HEK293 (cell line): ENCODE measurements at regions not wholly inside any gene's neighbourhood (a gene's known extent, or its start where the extent isn't known, plus 50 kb on each side); places are given as distances from the start of the nearest gene placed in this dataset.
A peak's percentile ranks its signal among the peaks of the same experiment; 100 is the strongest.

ENCODE experiments used
- CTCF ChIA-PET: fragments of 350-600 bp; formaldehyde crosslinking; extraction: SDS; loops from one replicate; lab custom pipeline; 2021; ENCODE audit warnings: antibody characterized with exemption; lab: Yijun Ruan, JAX
- POLR2A ChIA-PET: fragments of 300-600 bp; formaldehyde crosslinking; extraction: SDS; loops from one replicate; lab custom pipeline; 2020; ENCODE audit warnings: antibody characterized with exemption, inconsistent platforms; lab: Yijun Ruan, JAX
- H3K27ac ChIP-seq: fragments of 200-500 bp; sonication (Bioruptor generic); 2 replicates; pipeline ENCODE4 v1.5.1; 2014; ENCODE audit warnings: low read depth, low read length, control low read depth, inconsistent platforms; ENCODE audit errors: extremely low read depth
- H3K36me3 ChIP-seq, 2 experiments: fragments of 200-500 bp in 1 of 2; sonication (Bioruptor generic) in 1 of 2; 1 replicate in 1 of 2; 2 replicates in 1 of 2; pipeline ENCODE4 v1.5.1; 2014 to 2017; ENCODE audit warnings: inconsistent platforms in 2 of 2, low read length in 2 of 2; ENCODE audit not compliant: control insufficient read depth in 2 of 2, insufficient read depth in 1 of 2
- H3K4me1 ChIP-seq: fragments of 200-500 bp; sonication (Bioruptor generic); 2 replicates; pipeline ENCODE4 v1.5.1; 2014; ENCODE audit warnings: mild to moderate bottlenecking, low read length, inconsistent platforms; ENCODE audit not compliant: control insufficient read depth, insufficient read depth
- H3K4me3 ChIP-seq: 2 replicates; pipeline ENCODE4 v1.5.1; 2011; ENCODE audit warnings: low read depth, mild to moderate bottlenecking, control low read depth, low read length, moderate library complexity
- H3K9me3 ChIP-seq: fragments of 200-500 bp; sonication (Bioruptor generic); 2 replicates; pipeline ENCODE4 v1.5.1; 2014; ENCODE audit warnings: low read depth, low read length, inconsistent platforms; ENCODE audit not compliant: control insufficient read depth, insufficient read depth
- IKZF3 ChIP-seq: fragments of 450-650 bp; IDR thresholded peaks from 2 replicates; pipeline ENCODE4 v1.5.0; 2018; ENCODE audit warnings: missing biosample characterization, mild to moderate bottlenecking, missing genetic modification characterization, moderate library complexity
- SP3 ChIP-seq: fragments of 450-650 bp; formaldehyde crosslinking; IDR thresholded peaks from 2 replicates; pipeline ENCODE4 v1.5.1; 2016; ENCODE audit warnings: missing biosample characterization, missing genetic modification characterization
- SP7 ChIP-seq: fragments of 450-650 bp; formaldehyde crosslinking; IDR thresholded peaks from 2 replicates; pipeline ENCODE4 v1.5.1; 2016; ENCODE audit warnings: missing biosample characterization, missing genetic modification characterization
- WT1 ChIP-seq: fragments of 450-650 bp; formaldehyde crosslinking; IDR thresholded peaks from 2 replicates; pipeline ENCODE4 v1.5.1; 2016; ENCODE audit warnings: missing biosample characterization, missing genetic modification characterization
- ZBTB17 ChIP-seq: fragments of 450-650 bp; formaldehyde crosslinking; IDR thresholded peaks from 2 replicates; pipeline ENCODE4 v1.5.1; 2016; ENCODE audit warnings: missing biosample characterization, missing genetic modification characterization
- ZBTB20 ChIP-seq: fragments of 450-650 bp; formaldehyde crosslinking; IDR thresholded peaks from 2 replicates; pipeline ENCODE4 v1.5.1; 2016; ENCODE audit warnings: missing biosample characterization, missing genetic modification characterization
- ZBTB48 ChIP-seq: fragments of 450-650 bp; formaldehyde crosslinking; IDR thresholded peaks from 2 replicates; pipeline ENCODE4 v1.5.1; 2016; ENCODE audit warnings: missing biosample characterization, missing genetic modification characterization
- ZEB2 ChIP-seq: fragments of 450-650 bp; formaldehyde crosslinking; IDR thresholded peaks from 2 replicates; pipeline ENCODE4 v1.5.1; 2016; ENCODE audit warnings: missing biosample characterization, missing genetic modification characterization
- ZFP37 ChIP-seq: fragments of 450-650 bp; formaldehyde crosslinking; IDR thresholded peaks from 2 replicates; pipeline ENCODE4 v1.5.1; 2016; ENCODE audit warnings: missing biosample characterization, missing genetic modification characterization
- ZNF214 ChIP-seq: fragments of 450-650 bp; formaldehyde crosslinking; IDR thresholded peaks from 2 replicates; pipeline ENCODE4 v1.5.1; 2017; ENCODE audit warnings: missing biosample characterization, mild to moderate bottlenecking, missing genetic modification characterization, borderline replicate concordance
- ZNF302 ChIP-seq: fragments of 450-650 bp; formaldehyde crosslinking; IDR thresholded peaks from 2 replicates; pipeline ENCODE4 v1.5.1; 2016; ENCODE audit warnings: missing biosample characterization, missing genetic modification characterization, low read depth
- ZNF366 ChIP-seq: fragments of 450-650 bp; formaldehyde crosslinking; conservative IDR thresholded peaks from 2 replicates; pipeline ENCODE4 v1.5.1; 2016; ENCODE audit warnings: missing biosample characterization, missing genetic modification characterization
- ZNF391 ChIP-seq: fragments of 450-650 bp; formaldehyde crosslinking; IDR thresholded peaks from 2 replicates; pipeline ENCODE4 v1.5.1; 2016; ENCODE audit warnings: low read depth, missing biosample characterization, missing genetic modification characterization, borderline replicate concordance
- ZNF529 ChIP-seq: fragments of 450-650 bp; formaldehyde crosslinking; IDR thresholded peaks from 2 replicates; pipeline ENCODE4 v1.5.1; 2017; ENCODE audit warnings: missing genetic modification characterization, missing biosample characterization; ENCODE audit not compliant: insufficient replicate concordance
- ZNF600 ChIP-seq: fragments of 450-650 bp; formaldehyde crosslinking; IDR thresholded peaks from 2 replicates; pipeline ENCODE4 v1.5.1; 2016; ENCODE audit warnings: missing biosample characterization, missing genetic modification characterization
- ZNF621 ChIP-seq: fragments of 450-650 bp; formaldehyde crosslinking; IDR thresholded peaks from 2 replicates; pipeline ENCODE4 v1.5.1; 2017; ENCODE audit warnings: missing biosample characterization, missing genetic modification characterization
- ZNF629 ChIP-seq: fragments of 450-650 bp; formaldehyde crosslinking; IDR thresholded peaks from 2 replicates; pipeline ENCODE4 v1.5.1; 2017; ENCODE audit warnings: missing biosample characterization, missing genetic modification characterization
- ZNF654 ChIP-seq: fragments of 450-650 bp; formaldehyde crosslinking; IDR thresholded peaks from 2 replicates; pipeline ENCODE4 v1.5.1; 2016; ENCODE audit warnings: low read depth, missing biosample characterization, missing genetic modification characterization
- ZNF660 ChIP-seq: fragments of 450-650 bp; IDR thresholded peaks from 2 replicates; pipeline ENCODE4 v1.5.1; 2018; ENCODE audit warnings: missing biosample characterization, mild to moderate bottlenecking, missing genetic modification characterization
- ZNF701 ChIP-seq: fragments of 450-650 bp; formaldehyde crosslinking; IDR thresholded peaks from 2 replicates; pipeline ENCODE4 v1.5.1; 2016; ENCODE audit warnings: missing biosample characterization, missing genetic modification characterization
- ZSCAN16 ChIP-seq: fragments of 450-650 bp; formaldehyde crosslinking; IDR thresholded peaks from 2 replicates; pipeline ENCODE4 v1.5.1; 2016; ENCODE audit warnings: missing biosample characterization, missing genetic modification characterization
- TF ChIP-seq, protein P1 (sequence below): fragments of 450-650 bp; formaldehyde crosslinking; IDR thresholded peaks from 2 replicates; pipeline ENCODE4 v1.5.1; 2016; ENCODE audit warnings: missing biosample characterization, missing genetic modification characterization
- TF ChIP-seq, protein P2 (sequence below): fragments of 450-650 bp; formaldehyde crosslinking; conservative IDR thresholded peaks from 2 replicates; pipeline ENCODE4 v1.5.1; 2016; ENCODE audit warnings: low read depth, missing biosample characterization, missing genetic modification characterization
- TF ChIP-seq, protein P3 (sequence below): fragments of 450-650 bp; formaldehyde crosslinking; IDR thresholded peaks from 2 replicates; pipeline ENCODE4 v1.5.1; 2016; ENCODE audit warnings: missing biosample characterization, missing genetic modification characterization

DNA sequence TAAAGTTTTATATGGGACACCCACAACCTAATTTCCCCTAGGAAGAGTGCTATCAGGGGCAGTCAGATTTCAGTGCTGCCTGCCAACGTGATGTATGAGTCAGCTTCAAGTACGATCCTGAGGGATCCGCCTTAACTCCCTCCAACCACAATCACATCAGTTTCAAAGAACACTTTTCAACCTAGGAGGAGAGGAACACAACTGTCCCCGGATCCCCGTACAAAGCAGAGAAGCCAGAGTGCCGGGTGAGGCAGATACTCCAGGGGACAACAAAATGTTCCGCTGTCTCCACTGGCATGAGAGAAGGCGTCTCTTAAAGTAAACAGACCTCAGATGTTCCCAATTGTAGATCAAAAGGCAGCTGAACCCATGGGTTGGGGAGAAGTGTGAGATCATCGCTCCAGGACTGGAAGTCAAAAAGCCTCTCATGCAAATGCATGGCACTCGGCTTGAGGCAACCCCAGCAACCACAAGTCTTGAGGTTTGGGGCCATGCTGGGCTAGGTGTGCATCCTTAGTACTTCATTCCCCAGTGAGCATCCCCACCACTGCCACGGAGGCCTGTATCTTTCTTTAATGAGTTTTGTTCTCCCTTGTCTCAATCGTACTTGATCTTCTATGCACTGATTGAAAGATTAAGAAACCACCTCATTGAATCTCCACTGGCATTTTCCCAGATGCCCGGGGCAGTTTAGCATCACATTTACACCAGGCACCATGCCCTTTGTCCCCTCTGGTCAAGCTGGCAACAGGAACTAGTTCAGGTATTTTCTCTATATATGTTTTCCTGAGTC is 91.0 kb upstream of the CCBE1 start (continued):
- peak; percentile 76 for TF ChIP-seq WT1 (tag by site-specific recombination)
- TF ChIP-seq ZNF214 = no peak
- peak; percentile 33; the same call in 1 of the 2 replicates for TF ChIP-seq IKZF3 (tag by site-specific recombination)
- peak; percentile 68; the same call in 1 of the 2 replicates for TF ChIP-seq ZNF629 (tag by site-specific recombination)
- TF ChIP-seq ZNF391 (tag by site-specific recombination) = no peak
- peak; percentile 54; the same call in 1 of the 2 replicates for TF ChIP-seq ZFP37 (tag by site-specific recombination)
- 0 out of 2 replicates have a peak, but pooled peaks have one; percentile 30 for TF ChIP-seq SP7 (tag by site-specific recombination)
- TF ChIP-seq ZEB2 (tag by site-specific recombination) = 0 out of 2 replicates have a peak, but pooled peaks have one; percentile 54
- TF ChIP-seq ZNF529 (tag by site-specific recombination) = no peak
- peak; percentile 57; the same call in 1 of the 2 replicates for TF ChIP-seq ZNF600
- TF ChIP-seq ZBTB17 (tag by site-specific recombination) = peak; percentile 71
- TF ChIP-seq, protein P1, sequence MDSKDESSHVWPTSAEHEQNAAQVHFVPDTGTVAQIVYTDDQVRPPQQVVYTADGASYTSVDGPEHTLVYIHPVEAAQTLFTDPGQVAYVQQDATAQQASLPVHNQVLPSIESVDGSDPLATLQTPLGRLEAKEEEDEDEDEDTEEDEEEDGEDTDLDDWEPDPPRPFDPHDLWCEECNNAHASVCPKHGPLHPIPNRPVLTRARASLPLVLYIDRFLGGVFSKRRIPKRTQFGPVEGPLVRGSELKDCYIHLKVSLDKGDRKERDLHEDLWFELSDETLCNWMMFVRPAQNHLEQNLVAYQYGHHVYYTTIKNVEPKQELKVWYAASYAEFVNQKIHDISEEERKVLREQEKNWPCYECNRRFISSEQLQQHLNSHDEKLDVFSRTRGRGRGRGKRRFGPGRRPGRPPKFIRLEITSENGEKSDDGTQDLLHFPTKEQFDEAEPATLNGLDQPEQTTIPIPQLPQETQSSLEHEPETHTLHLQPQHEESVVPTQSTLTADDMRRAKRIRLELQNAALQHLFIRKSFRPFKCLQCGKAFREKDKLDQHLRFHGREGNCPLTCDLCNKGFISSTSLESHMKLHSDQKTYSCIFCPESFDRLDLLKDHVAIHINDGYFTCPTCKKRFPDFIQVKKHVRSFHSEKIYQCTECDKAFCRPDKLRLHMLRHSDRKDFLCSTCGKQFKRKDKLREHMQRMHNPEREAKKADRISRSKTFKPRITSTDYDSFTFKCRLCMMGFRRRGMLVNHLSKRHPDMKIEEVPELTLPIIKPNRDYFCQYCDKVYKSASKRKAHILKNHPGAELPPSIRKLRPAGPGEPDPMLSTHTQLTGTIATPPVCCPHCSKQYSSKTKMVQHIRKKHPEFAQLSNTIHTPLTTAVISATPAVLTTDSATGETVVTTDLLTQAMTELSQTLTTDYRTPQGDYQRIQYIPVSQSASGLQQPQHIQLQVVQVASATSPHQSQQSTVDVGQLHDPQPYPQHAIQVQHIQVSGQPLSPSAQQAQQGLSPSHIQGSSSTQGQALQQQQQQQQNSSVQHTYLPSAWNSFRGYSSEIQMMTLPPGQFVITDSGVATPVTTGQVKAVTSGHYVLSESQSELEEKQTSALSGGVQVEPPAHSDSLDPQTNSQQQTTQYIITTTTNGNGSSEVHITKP (tag by site-specific recombination) = 0 out of 2 replicates have a peak, but pooled peaks have one; percentile 9
- TF ChIP-seq ZNF701 = no peak
- peak; percentile 84 for TF ChIP-seq ZNF366
- peak; percentile 61 for TF ChIP-seq ZBTB20 (tag by site-specific recombination)

DNA sequence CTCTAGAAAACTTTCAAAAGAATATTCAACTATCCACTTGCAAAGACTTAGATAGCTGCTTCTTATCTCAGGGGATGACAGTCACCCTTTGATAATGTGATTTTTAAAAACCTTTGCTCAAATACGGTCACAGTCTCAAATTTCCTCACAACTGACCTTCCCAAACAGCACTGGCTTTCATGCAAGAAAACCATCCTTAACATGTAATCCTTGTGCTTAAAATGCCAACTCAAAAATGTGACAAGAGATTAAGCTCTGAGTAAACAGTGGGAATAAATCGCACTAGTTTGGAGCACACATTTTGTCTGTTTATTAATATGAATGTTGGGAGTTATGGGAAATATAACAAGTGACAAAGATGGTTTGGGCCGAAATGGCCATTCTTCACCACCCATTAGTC is 87.5 kb upstream of the CCBE1 start:
- ChIA-PET POLR2A (no interaction called here), CTCF (interaction anchor here (0.6 to 2.6 kb wide), 3 partner anchors 39 to 339 kb away, joined by 3 to 21 read pairs (median 5); partner anchors contain the start of gene CCBE1)
- H3K27ac ChIP-seq = no peak overlapping the region

DNA sequence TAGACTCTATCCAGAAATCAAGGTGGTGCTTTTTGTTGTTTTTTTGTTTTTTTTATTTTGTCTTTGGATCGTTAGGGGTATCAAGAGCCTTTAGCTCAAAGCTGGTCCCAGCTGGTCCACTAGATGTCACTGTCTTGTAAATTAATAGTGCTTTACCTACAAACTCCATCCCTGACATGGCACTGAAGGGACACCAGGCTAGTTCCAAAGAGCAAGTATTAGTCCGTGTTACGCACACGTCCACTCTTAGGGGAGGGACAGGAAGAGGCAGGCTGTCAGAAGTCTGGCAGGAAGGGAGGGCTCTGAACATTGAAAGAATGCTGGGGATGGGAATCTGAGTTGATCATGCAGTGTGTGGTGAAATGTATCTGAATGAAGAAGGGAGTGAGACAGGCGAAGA is 85.9 kb upstream of the CCBE1 start:
- Histone ChIP-seq H3K4me3 (no peak overlapping the region), H3K9me3 (no peaks in the 10 kb centered on the region), H3K4me1 (no peaks in the 10 kb centered on the region), H3K27ac (no peak overlapping the region), H3K36me3 (no peaks in the 10 kb centered on the region)
- ChIA-PET CTCF (interaction anchor here (0.6 to 3.8 kb wide), 15 partner anchors 11 to 641 kb away, joined by 3 to 66 read pairs (median 3); no protein-coding TSS in a partner anchor), POLR2A (interaction anchor here (1.0 kb wide), 1 partner anchor 41 kb away, joined by 3 read pairs; no protein-coding TSS in a partner anchor)
- TF ChIP-seq ZBTB48 (tag by site-specific recombination) (0 out of 2 replicates have a peak, but pooled peaks have one; percentile 24), ZNF600 (0 out of 2 replicates have a peak, but pooled peaks have one; percentile 26), ZNF660 (tag by site-specific recombination) (peak; percentile 92), ZNF654 (tag by site-specific recombination) (peak; percentile 73), SP3 (peak; percentile 30; the same call in 1 of the 2 replicates), ZNF302 (tag by site-specific recombination) (no peak), ZSCAN16 (tag by site-specific recombination) (no peak)
- TF ChIP-seq, protein P2, sequence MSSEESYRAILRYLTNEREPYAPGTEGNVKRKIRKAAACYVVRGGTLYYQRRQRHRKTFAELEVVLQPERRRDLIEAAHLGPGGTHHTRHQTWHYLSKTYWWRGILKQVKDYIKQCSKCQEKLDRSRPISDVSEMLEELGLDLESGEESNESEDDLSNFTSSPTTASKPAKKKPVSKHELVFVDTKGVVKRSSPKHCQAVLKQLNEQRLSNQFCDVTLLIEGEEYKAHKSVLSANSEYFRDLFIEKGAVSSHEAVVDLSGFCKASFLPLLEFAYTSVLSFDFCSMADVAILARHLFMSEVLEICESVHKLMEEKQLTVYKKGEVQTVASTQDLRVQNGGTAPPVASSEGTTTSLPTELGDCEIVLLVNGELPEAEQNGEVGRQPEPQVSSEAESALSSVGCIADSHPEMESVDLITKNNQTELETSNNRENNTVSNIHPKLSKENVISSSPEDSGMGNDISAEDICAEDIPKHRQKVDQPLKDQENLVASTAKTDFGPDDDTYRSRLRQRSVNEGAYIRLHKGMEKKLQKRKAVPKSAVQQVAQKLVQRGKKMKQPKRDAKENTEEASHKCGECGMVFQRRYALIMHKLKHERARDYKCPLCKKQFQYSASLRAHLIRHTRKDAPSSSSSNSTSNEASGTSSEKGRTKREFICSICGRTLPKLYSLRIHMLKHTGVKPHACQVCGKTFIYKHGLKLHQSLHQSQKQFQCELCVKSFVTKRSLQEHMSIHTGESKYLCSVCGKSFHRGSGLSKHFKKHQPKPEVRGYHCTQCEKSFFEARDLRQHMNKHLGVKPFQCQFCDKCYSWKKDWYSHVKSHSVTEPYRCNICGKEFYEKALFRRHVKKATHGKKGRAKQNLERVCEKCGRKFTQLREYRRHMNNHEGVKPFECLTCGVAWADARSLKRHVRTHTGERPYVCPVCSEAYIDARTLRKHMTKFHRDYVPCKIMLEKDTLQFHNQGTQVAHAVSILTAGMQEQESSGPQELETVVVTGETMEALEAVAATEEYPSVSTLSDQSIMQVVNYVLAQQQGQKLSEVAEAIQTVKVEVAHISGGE (tag by site-specific recombination) = peak; percentile 43; the same call in 1 of the 2 replicates
- TF ChIP-seq, protein P3, sequence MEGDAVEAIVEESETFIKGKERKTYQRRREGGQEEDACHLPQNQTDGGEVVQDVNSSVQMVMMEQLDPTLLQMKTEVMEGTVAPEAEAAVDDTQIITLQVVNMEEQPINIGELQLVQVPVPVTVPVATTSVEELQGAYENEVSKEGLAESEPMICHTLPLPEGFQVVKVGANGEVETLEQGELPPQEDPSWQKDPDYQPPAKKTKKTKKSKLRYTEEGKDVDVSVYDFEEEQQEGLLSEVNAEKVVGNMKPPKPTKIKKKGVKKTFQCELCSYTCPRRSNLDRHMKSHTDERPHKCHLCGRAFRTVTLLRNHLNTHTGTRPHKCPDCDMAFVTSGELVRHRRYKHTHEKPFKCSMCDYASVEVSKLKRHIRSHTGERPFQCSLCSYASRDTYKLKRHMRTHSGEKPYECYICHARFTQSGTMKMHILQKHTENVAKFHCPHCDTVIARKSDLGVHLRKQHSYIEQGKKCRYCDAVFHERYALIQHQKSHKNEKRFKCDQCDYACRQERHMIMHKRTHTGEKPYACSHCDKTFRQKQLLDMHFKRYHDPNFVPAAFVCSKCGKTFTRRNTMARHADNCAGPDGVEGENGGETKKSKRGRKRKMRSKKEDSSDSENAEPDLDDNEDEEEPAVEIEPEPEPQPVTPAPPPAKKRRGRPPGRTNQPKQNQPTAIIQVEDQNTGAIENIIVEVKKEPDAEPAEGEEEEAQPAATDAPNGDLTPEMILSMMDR (tag by site-specific recombination) = peak; percentile 74

More for the DNA sequence above, 87.5 kb upstream of the CCBE1 start:
- no peaks in the 10 kb centered on the region for H3K36me3 ChIP-seq
- no peak for TF ChIP-seq ZNF621 (tag by site-specific recombination)
- no peaks in the 10 kb centered on the region for H3K9me3 ChIP-seq
- H3K4me3 ChIP-seq = no peak overlapping the region
- peaks cover 4% of the 10 kb centered on the region; the same call in 1 of the 2 replicates for H3K4me1 ChIP-seq
